ENCODE measurements at regions not wholly inside any gene's neighbourhood (a gene's known extent, or its start where the extent isn't known, plus 50 kb on each side); places are given as distances from the start of the nearest gene placed in this dataset.

DNA sequence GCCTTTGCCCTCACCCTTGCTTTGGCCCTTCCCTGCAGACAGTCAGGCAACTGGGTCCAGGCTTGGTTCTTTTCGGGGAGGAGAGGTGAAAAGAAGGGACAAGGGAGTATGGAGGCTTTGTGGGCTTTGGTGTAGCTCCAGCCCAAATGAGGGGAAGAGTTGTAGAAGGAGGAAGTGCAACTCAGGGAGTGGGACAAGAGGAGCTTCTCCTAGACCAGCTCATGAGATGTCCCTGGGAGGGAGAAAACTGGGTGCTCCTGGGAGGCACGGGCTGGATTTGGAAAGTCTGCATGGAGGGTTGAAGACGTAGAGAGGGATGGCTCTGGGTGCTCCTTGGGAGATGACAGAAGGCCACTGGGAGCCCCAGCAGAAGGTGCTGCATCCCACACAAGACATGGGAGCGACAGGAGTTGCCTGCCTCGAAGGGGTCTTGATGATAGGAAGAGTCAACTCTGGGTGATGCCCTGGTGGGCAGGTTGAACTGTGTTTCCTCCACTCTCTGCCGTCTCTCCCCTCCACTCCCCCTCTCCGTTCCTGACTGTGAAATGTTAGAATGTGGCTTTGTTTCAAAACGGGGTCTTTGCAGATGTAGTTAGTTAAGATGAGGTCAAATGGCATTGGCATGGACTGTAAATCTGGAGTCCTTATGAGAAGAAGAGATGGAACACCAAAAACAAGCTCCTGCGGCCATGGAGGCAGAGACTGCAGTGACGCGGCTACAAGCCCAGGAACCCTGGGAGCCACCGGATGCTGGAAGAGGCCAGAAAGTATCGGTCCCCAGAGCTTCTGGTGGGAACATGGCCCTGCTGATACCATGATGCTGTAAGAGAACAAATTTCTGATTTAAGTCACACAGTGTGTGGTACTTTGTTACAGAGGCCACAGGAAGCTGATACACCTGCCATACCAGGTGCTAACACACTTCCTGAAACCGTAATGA is 298.5 kb downstream of the GLRX3 start:
- no peak for DNase-seq

DNA sequence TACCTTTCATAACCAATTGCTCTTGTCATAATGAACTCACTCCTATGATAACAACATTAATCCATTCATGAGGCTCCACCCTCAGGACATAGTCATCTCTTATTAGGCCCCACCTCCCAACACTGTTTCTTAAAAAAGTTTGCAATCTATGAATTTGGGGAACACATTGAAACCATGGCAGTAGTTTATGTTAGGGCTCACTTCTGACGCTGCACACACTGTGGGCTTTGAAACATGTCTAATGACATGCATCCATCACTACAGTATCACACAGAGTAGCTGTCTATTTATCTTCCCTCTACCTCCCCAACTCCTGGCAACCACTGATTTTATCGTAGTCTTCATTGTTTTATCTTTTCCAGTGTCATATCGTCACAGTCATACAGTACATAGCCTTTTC is 299.8 kb downstream of the GLRX3 start:
- DNase-seq: no peak

DNA sequence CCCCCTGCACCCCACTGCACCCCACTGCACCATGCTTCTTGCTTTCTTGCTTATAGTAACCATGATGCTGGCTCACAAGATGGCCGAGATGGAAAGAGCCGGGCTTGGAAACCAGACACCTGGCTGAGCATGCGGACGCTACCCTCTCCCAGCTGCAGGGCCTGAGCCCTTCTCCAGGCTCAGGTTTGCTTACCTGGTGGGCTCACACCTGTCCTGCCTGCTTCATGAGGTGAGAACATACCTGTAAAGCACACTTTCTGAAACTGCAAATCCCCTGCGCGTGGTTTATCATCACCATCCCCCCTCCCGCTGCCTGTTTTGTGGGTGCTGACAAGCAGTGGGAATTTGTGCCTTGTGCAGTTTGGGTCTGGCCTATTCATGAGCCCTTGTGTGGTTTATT is 302.7 kb downstream of the GLRX3 start:
- DNase-seq: no peak

DNA sequence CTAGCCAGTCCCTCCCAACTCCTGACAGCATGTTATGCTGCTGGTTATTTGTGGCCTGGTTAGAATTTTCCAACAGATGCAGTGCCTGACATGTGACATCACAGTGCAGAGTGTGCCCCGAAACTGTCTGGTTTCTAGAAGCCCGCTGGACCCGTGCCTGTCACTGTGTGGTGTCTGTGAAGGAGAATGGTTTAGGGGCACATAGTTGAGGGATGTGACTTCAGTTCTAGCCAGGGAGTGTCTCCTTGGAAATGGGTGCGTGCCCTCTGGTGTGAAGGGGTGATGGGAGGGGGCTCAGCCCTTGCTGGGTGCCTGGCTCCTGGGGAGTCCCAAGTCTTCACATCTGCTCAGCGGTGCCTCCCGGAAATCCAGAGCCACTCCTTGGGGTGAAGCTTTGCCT is 303.6 kb downstream of the GLRX3 start:
- DNase-seq: no peak

DNA sequence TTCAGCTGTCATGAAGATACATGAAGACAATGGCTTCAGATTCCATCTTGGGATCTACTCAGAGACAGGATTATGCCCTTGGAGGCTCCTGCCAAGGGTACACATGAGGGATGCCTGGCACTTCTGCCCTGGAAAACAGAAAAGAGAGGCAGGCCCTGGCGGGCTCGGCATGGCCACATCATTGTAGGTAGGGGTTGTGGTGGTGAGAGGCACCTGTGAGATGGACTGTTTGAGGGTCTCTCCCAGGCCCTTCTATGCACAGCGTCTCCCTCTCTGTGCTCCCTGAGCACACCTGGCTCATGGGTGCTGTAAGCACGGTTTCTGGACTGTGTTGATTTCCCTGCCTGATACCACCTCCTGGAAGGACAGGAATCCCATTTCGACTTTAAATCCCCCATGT is 304.3 kb downstream of the GLRX3 start:
- DNase-seq: no peak

DNA sequence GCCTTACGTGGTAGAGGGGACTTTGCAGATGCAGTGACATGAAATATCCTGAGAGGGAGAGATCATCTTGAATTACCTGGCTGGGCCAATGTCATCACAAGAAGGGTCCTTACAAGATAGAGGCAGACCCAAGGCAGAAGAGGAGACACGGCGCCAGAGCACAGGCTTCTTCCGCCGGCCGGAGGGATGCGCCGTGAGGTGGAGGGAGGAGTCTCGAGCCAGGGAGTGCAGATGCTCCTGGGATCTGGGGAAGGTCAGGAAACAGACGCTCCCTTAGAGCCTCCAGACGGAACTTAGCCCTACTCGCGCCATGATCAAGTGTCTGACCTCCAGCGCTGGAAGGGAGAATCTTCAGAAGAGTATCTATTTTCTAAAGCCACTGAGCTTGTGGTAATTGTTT is 304.8 kb downstream of the GLRX3 start:
- no peak for DNase-seq

DNA sequence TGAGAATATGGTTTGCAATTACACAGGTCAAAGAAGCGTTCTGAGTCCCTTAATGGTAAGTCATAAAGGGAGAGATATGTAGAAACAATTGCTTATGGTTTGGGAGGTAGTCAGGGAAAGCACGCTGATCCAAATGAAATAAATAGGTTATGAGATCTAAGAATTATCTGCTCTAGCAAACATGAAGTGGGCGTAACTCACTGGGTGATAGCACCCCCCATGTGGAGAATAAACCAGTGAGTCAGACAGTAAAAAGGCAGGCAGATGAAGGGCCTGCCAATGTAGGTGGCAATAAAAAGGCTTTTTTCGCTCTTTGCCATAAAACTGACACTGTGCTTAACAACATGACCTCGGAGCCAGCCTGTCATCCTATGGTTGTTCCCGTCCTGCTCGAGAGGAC is 306.9 kb downstream of the GLRX3 start:
- no peak for DNase-seq

DNA sequence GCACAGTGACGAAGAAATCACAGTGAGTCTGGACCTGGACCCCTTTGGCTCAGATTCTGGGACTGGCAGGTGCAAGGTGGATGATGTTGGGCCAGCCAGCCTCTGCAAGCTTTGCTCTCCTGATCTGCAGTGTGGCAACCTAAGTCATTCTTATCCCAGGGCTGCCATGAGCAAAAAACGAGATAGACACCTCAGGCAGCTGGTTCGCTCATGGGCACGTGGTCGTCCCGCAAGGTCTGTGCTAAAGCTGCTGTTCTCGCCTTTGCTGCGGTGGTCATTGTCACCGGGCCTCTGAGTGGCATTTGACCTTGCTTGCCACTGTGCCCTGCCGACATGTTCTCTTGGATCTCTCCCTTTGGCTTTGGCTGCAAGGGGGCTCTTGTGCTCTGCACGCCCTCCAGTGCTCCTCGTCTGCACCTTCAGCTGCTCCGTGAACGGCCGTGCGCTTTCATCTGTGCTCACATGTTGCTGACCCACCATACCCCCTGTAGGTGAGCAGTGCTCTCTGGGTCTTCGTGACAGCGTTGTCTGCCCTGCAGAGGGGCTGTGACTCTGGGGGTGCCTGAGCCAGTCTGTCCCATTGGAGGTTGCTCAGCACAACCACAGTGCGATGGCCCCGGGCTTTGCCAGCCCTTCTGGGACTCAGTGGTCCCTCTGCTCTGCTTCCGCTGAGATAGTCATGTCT is 317.0 kb downstream of the GLRX3 start:
- no peak for DNase-seq

DNA sequence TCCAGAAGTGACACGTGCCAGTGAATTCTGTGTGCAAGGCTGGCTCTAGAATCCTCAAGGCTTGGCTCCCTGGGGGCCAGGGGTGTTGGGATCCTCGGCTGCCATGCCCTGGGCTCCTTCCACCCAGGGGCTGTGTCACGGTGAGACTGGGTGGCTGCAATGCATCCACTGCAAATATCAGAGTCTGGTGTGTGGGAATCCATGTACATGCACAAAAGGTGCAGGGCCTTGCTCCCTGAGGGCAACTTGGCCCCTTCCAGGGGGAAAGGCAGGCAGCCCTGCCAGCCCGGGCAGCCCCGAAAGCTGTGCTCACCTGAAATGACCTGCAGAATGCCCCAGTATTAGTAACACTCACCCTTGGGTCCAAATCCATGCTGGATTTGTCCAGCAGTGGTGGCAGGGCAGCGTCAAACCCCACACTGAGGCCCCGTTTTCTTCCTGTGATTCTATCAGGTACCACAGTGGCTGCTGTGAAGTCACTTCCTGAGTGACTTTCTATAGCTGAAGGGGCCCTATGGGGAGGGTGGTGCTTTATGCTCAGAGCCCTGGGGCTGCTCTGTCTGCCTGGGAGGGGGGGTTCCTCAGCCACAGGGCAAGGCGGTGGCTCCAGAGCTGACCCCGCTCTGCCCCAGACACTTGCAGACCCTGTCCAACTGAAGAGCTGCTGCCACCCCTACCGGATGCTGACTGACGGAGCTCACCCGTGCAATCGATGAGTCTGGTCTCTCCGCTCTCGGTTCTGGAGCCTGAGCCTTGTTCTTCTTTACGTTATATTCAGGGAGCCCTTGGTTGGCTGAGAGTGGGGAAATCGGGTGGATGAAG is 317.7 kb downstream of the GLRX3 start:
- DNase-seq: no peak

DNA sequence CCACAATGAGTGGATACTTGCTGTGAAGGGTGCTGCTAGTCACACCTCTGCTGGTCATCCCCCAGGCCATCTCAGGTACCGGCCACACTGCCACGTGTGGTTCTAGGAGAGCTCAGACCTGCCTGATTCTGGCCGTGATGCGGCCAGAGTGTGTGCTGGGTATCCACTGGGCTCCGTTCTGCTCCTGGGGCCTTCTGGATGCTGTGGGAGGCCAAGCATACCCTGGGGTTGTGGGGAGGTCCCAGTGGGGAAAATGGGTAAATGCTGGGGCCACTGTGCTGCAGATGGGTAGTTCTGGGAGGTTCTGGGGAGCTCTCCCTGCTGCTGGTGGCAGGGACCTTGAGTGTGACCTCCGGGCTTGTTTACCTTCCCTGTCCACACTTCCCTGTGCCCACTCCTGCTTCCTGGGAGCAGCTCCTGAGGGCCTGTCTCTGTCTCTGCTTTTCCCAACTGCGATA is 318.4 kb downstream of the GLRX3 start:
- no peak for DNase-seq

DNA sequence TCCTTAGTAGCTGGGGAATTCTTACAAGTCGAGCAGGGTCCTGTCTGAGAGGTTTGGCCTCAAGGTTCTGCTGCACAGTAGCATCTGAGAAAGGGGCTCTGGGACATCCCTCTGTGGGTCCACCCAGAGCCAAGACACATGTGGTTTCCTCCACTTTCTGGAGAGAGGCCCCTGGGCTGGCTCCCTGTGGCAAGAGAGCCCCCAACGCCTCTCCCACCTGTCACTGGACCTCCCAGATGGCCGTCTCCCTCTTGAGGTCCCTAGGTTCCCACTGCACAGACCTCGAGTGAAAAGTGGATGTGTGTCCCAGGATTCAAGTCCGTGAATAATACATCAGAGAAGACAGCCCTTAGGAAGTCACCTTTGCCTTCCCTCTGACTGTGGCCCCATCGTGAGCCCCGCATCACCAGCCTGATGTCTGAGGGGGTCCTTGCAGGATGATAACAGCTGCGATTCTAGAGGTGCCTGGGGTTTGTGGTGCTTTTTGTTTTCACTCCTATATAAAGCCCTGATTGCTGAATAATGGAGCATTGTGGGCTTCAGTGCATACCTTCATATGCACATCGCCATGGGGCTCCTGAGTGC is 319.0 kb downstream of the GLRX3 start:
- no peak for DNase-seq

DNA sequence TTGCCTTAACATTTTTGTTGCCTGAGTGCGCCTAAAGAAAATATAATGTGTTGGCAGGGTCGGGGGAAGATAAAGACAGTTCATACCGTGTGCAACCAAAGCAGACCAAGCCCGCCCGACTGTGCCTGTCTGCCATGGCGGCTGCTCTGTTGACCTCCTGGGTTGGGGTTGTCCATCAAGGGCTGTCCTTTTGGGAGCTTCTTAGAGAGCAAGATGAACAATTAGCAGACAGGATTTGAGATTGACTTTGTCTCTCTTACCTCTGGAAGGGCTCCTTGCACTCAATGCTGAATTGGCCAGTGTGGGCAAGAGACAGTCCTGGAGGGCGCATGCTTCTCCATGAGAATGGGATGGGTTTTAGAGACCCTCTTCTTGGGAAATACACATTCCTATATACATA is 319.6 kb downstream of the GLRX3 start:
- DNase-seq: no peak

DNA sequence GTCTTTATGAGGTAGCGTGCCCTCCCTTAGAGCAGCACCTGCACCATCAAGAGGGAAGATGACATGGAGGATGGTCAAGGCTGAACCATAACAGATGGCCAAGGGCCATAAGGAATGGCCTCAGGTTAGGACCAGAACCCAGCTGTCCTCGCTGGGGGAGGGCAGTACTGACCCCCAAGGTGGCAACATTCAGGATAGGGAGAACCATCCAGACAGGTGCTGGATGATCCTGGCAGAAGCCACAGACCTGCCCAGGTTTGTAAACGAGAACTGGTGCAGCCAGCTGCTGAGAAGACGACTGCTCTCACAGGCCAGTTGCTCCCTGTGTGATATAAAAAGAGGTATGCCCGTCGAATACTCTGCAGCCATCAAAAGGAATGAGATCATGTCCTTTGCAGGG is 320.4 kb downstream of the GLRX3 start:
- DNase-seq: no peak

DNA sequence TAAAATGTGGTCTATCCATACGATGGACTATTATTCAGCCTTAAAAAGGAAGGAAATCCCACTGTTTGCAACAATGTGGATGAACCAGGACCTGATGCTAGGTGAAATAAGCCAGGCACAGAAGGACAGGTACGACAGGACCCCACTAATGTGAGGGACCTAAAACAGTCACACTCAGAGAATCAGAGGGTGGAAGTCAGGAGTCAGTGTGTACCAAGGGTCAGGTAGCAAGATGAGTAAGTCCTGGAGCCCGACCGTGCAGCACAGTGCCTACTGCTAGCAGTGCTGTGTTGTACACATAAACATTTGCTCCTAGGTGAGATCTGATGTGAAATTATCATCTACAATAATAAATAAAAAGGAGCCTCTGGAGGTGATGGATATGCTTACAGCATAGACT is 322.3 kb downstream of the GLRX3 start:
- no peak for DNase-seq

DNA sequence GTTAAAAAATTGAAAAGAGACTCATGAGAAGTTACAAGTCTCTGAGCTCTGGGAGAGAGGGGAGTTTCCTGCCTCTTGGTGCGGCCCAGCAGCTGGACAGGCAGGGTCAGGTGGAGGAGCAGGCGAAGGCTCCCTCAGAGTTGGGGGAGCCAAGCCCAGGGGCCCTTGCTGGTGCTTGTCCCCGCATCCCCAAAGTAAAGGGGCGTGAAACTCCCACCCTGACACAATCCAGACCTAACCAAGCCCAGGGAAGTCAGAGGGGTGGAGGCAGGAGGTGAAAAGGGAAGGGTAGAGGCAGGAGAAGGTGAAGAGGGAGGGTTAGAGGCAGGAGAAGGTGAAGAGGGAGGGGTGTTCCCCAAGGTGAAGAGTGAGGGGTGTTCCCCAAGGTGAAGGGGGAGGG is 322.8 kb downstream of the GLRX3 start:
- no peak for DNase-seq

DNA sequence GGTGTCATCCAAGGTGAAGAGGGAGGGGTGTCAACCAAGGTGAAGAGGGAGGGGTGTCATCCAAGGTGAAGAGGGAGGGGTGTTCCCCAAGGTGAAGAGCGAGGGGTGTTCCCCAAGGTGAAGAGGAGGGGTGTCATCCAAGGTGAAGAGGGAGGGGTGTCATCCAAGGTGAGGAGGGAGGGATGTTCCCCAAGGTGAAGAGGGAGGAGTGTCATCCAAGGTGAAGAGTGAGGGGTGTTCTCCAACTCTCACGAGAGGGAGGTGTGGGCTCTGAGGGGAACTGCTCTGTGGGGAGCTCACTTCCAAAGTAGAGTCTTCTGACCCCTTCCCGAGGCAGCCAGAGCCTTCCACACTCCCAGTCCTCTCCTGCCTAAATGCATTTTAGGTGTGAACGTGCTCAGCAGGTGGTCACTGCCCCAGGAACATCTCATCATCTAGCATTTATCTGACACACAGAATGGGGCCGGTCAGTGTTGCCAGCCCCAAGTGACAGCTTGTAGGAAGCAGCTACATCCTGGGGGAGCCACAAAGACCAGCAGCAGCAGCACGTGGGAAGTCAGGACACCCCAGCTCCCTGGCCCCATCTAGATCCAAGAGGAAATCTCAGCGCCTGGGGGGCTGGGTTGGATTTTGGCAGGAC is 323.8 kb downstream of the GLRX3 start:
- no peak for DNase-seq

DNA sequence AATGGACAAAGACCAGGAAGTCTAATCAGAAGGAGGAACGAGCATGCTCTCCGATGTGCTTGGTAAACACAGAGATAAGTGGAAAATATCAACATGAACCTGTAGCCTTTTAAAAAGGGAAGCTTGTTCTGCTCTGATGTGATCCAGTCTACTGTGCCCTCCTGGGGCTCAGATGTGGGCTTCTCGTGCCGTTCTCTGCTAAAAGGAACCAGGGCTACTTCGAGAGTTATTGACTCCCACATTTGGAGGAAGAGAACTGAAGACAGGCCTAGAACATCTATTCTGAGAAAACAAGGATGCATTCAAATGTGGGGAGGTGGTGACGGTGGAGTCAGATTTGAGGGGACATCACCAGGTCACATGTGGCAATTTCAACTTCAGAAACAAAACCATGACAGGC is 325.4 kb downstream of the GLRX3 start:
- no peak for DNase-seq

DNA sequence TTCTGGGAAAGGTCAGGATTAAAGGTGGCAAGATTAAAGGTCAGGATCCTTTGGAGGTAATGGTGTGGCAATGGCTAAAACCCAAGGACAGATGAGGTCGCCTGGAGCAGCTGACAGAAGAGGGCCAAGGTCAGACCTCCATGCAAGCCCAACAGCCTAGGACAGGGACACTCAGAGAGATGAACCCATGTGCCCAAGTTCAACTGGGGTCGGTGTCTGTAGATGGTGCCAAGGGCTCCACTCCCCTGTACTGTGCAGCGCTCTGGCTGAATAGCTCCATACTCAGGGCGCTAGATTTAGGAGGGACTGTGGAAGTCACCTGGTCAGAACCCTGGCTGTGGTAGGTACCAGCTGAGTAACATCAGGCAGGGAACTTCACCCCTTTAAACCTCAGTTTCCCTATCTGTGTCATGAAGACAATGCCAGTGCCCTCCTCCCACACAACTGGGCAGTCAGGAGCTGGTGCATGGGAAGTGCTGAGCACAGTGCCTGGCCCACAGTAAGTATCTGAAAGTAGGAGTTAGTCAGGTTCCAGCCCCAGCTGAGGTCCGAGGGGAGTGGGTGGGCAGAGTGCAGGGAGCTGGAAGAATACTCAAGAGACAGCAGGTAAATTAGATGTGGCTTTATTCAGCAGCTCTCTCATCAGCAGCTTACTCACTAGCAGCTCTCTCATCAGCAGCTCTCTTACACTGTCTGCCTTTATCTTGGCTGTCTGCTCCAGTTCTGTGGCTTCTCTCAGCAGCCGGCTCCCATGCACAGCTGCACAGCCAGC is 327.1 kb downstream of the GLRX3 start:
- DNase-seq: no peak

DNA sequence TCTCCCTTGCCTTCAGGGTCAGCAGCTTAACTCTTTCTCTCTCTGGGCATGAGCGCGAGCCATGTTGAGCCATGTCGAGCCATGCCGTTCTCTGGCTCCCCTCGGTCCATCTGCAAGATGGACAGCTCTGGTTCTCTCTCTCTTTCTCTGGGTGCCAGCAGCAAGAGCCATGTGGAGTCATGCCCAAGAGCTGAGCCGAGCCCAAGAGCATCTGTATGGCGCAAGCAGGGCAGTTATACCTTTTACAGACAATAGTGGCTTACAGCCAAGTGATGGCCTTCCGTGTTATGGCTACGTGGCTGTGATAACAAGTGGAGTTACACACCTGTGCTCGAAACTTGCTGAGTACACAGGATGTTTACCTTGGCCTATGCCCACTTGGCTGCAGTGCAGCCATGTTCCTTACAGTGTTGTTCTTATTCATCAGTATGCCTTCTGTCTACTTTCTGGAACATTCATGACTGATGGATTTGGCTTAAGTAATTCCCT is 327.7 kb downstream of the GLRX3 start:
- no peak for DNase-seq

DNA sequence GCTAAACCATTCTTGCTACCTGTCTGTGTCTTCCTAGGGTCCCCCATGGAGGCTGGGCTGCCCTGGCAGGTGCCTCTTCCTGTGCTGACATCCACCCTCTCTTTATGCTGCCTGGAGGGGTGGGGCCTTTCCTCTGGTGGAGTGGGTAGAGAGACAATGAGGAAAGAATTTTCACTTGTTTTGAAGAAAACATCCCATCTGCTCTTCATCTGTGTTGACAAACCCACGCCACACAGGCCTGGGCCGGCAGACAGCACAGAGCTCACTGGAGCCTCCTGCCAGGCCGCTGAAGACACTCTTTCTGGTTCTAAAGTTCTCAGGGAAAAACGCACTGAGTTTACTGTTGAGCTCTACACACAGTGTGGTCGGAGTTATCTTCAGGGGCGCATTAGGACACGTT is 328.2 kb downstream of the GLRX3 start:
- no peak for DNase-seq

DNA sequence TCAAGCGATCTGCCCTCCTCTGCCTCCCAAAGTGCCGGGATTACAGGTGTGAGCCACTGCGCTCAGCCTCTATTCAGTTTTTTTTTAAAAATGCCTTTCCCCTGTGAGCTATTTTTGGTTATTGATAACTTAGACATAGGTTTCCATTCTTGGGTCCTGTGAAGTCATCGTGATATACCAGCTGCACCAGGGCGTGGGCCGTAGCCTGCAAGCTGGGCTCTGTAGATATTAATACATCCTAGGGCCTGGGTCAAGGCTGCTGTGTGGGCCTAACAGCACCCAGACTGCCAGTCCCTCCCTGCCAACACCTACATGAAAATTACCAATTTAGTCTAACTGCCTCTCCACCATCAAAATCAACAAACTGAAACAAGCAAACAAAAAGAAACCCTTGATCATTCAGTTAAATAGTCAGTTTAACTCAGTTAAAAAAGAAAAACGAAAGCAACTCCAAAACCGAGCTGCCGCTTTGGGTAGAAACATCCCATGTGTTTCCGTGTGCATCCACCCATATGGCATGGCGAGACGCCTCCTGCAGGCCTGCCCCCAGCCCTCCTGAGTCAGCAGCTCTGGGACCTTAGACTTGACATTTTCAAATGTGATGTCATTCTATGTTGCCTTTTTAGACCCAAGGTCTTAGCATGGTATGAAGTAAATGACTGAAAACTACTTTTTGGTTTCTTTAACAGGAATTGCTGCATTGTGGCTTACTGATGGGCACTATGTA is 330.2 kb downstream of the GLRX3 start:
- DNase-seq: no peak
